ENCODE measurements at regions not wholly inside any gene's neighbourhood (a gene's known extent, or its start where the extent isn't known, plus 50 kb on each side); places are given as distances from the start of the nearest gene placed in this dataset.

GRCh38 chr4:117224256-117224655 is 138.9 kb upstream of the TRAM1L1 start:
- no peak for TF ChIP-seq EHMT2 (IDR thresholded peaks at IDR 0.05; ENCODE audit: low read depth)
- Histone ChIP-seq H3K27ac (no peak overlapping the region), H3K4me1 (no peaks in the 10 kb centered on the region), H3K9me3 (no peaks in the 10 kb centered on the region), H3K4me2 (no peak overlapping the region), H3K4me3 (no peak overlapping the region)
- CTCF ChIA-PET = no interaction called here
- DNase-seq (ENCODE audit: low read depth in 1 of 2, low spot score in 1 of 2) = no peak
- POLR2A ChIA-PET = no interaction called here
- WGBS (ENCODE audit: missing lambda C conversion rate) = 30% methylated on average over 5 of the region's 5 CpGs
- ATAC-seq = no peak
- FAIRE-seq = no peak

GRCh38 chr4:117225471-117225870 is 140.1 kb upstream of the TRAM1L1 start:
- Histone ChIP-seq H3K27ac (no peak overlapping the region), H3K4me1 (no peaks in the 10 kb centered on the region), H3K4me3 (no peak overlapping the region), H3K9me3 (no peaks in the 10 kb centered on the region), H3K4me2 (no peak overlapping the region)
- ChIA-PET CTCF (no interaction called here), POLR2A (no interaction called here)
- ATAC-seq (no peak), DNase-seq (ENCODE audit: low read depth in 1 of 2, low spot score in 1 of 2) (no peak), FAIRE-seq (no peak)
- no peak for TF ChIP-seq NPAS2 (CRISPR knock-in tag; IDR thresholded peaks at IDR 0.05; ENCODE audit: borderline replicate concordance)
- TF ChIP-seq, protein P1, sequence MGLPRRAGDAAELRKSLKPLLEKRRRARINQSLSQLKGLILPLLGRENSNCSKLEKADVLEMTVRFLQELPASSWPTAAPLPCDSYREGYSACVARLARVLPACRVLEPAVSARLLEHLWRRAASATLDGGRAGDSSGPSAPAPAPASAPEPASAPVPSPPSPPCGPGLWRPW (IDR thresholded peaks at IDR 0.05) = no peak
- no peak for TF ChIP-seq ZNF302 (CRISPR knock-in tag; IDR thresholded peaks at IDR 0.05)
- TF ChIP-seq RAD21 (conservative IDR thresholded peaks at IDR 0.05 in 1 of 2, IDR thresholded peaks at IDR 0.05 in 1 of 2) = no peak
- no peak for TF ChIP-seq MAZ (IDR thresholded peaks at IDR 0.05; ENCODE audit: borderline replicate concordance, low read depth, low read length)
- TF ChIP-seq, protein P2, sequence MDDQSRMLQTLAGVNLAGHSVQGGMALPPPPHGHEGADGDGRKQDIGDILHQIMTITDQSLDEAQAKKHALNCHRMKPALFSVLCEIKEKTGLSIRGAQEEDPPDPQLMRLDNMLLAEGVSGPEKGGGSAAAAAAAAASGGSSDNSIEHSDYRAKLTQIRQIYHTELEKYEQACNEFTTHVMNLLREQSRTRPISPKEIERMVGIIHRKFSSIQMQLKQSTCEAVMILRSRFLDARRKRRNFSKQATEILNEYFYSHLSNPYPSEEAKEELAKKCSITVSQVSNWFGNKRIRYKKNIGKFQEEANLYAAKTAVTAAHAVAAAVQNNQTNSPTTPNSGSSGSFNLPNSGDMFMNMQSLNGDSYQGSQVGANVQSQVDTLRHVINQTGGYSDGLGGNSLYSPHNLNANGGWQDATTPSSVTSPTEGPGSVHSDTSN (IDR thresholded peaks at IDR 0.05) = no peak
- TF ChIP-seq TFCP2L1 (CRISPR knock-in tag; IDR thresholded peaks at IDR 0.05) = no peak
- TF ChIP-seq, protein P3, sequence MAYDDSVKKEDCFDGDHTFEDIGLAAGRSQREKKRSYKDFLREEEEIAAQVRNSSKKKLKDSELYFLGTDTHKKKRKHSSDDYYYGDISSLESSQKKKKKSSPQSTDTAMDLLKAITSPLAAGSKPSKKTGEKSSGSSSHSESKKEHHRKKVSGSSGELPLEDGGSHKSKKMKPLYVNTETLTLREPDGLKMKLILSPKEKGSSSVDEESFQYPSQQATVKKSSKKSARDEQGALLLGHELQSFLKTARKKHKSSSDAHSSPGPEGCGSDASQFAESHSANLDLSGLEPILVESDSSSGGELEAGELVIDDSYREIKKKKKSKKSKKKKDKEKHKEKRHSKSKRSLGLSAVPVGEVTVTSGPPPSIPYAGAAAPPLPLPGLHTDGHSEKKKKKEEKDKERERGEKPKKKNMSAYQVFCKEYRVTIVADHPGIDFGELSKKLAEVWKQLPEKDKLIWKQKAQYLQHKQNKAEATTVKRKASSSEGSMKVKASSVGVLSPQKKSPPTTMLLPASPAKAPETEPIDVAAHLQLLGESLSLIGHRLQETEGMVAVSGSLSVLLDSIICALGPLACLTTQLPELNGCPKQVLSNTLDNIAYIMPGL (CRISPR knock-in tag; IDR thresholded peaks at IDR 0.05; ENCODE audit: borderline replicate concordance) = no peak
- TF ChIP-seq KDM1A (IDR thresholded peaks at IDR 0.05; ENCODE audit: low read depth) = no peak
- TF ChIP-seq PHF8 (IDR thresholded peaks at IDR 0.05; ENCODE audit: borderline replicate concordance, low read depth) = no peak
- TF ChIP-seq FOSL2 (IDR thresholded peaks at IDR 0.05) = no peak
- no peak for TF ChIP-seq FOSL2 (CRISPR knock-in tag; IDR thresholded peaks at IDR 0.05)
- no peak for TF ChIP-seq FOSB (CRISPR knock-in tag; IDR thresholded peaks at IDR 0.05)
- TF ChIP-seq, protein P4, sequence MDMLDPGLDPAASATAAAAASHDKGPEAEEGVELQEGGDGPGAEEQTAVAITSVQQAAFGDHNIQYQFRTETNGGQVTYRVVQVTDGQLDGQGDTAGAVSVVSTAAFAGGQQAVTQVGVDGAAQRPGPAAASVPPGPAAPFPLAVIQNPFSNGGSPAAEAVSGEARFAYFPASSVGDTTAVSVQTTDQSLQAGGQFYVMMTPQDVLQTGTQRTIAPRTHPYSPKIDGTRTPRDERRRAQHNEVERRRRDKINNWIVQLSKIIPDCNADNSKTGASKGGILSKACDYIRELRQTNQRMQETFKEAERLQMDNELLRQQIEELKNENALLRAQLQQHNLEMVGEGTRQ (IDR thresholded peaks at IDR 0.05) = no peak
- TF ChIP-seq TP53 (CRISPR knock-in tag; IDR thresholded peaks at IDR 0.05) = no peak
- no peak for TF ChIP-seq KDM5A (IDR thresholded peaks at IDR 0.05)
- WGBS (ENCODE audit: missing lambda C conversion rate) = 0% methylated on average over 3 of the region's 3 CpGs

GRCh38 chr4:117227925-117228324 is 142.5 kb upstream of the TRAM1L1 start:
- POLR2A ChIA-PET = no interaction called here
- 4% methylated on average over 1 of the region's 1 CpG for WGBS (ENCODE audit: missing lambda C conversion rate)
- no peaks in the 10 kb centered on the region for H3K9me3 ChIP-seq
- no peak overlapping the region for H3K27ac ChIP-seq
- no peak overlapping the region for H3K4me2 ChIP-seq
- DNase-seq (ENCODE audit: low read depth in 1 of 2, low spot score in 1 of 2) = no peak
- CTCF ChIA-PET = no interaction called here
- FAIRE-seq = no peak
- H3K4me1 ChIP-seq = no peaks in the 10 kb centered on the region
- no peak for TF ChIP-seq EHMT2 (IDR thresholded peaks at IDR 0.05; ENCODE audit: low read depth)
- no peak for ATAC-seq
- H3K4me3 ChIP-seq = no peak overlapping the region

DNA sequence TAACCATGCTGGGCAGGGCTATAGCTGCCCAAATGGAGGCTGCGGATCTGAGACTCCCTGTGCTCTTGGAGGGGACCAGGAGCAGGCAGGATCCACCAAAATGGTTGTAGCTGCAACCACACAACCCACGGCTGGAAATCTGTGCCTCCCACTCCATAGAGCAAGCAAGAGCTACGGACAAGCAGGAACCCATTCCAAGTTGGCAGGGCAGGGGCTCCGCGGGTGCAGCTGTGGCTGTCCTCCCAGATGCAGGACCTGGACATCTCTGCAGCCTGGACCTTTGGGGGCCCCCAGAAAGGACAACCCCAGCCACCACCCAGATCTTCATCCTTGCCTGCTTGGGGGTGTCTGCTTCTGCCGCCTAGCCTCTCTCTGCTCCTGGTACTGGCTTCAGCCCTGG is 154.1 kb upstream of the TRAM1L1 start:
- no peak overlapping the region for H3K4me2 ChIP-seq
- DNase-seq (ENCODE audit: low read depth in 1 of 2, low spot score in 1 of 2) (no peak), ATAC-seq (no peak), FAIRE-seq (no peak)
- H3K9me3 ChIP-seq = no peaks in the 10 kb centered on the region
- no peak for TF ChIP-seq ZSCAN20 (CRISPR knock-in tag; IDR thresholded peaks at IDR 0.05)
- no peaks in the 10 kb centered on the region for H3K4me1 ChIP-seq
- POLR2A ChIA-PET = no interaction called here
- no peak overlapping the region for H3K27ac ChIP-seq
- no peak overlapping the region for H3K4me3 ChIP-seq
- CTCF ChIA-PET = no interaction called here
- 40% methylated on average over 2 of the region's 6 CpGs for WGBS (ENCODE audit: missing lambda C conversion rate)

Measured in A549 (cell line).